Smooth muscle cell (in vitro differentiated cells): ENCODE measurements at regions not wholly inside any gene's neighbourhood (a gene's known extent, or its start where the extent isn't known, plus 50 kb on each side); places are given as distances from the start of the nearest gene placed in this dataset.
A peak's percentile ranks its signal among the peaks of the same experiment; 100 is the strongest.
"Not testable (repeated sequence)": the region's sequence is repeated elsewhere in the genome, so short reads cannot be mapped to it uniquely, and the experiment has no call there.

Experiments used
- DNase-seq: peaks from one replicate; lab custom pipeline; 2025; ENCODE audit not compliant: unreplicated experiment; lab: John Stamatoyannopoulos, UW
- H2AFZ ChIP-seq: fragments of 200-600 bp; sonication (generic); 2 replicates; pipeline ENCODE4 v1.6.0; 2016; ENCODE audit warnings: antibody characterized with exemption, low read depth, mild to moderate bottlenecking
- H3F3A ChIP-seq: fragments of 200-600 bp; sonication (generic); 2 replicates; pipeline ENCODE4 v1.6.0; 2017; ENCODE audit warnings: antibody characterized with exemption, low read depth
- H3K27ac ChIP-seq: fragments of 200-600 bp; sonication (generic); 2 replicates; pipeline ENCODE4 v1.5.1; 2016; ENCODE audit warnings: low read depth, mild to moderate bottlenecking
- H3K27me3 ChIP-seq: fragments of 200-600 bp; sonication (generic); 2 replicates; pipeline ENCODE4 v1.6.1; 2016; ENCODE audit warnings: low read depth, mild to moderate bottlenecking
- H3K36me3 ChIP-seq: fragments of 200-600 bp; sonication (generic); 2 replicates; pipeline ENCODE4 v1.5.1; 2016; ENCODE audit warnings: low read depth
- H3K4me1 ChIP-seq: fragments of 200-600 bp; sonication (generic); 2 replicates; pipeline ENCODE4 v1.5.1; 2016; ENCODE audit warnings: low read depth
- H3K4me2 ChIP-seq: fragments of 200-600 bp; sonication (generic); 2 replicates; pipeline ENCODE4 v1.6.0; 2016; ENCODE audit warnings: mild to moderate bottlenecking
- H3K4me3 ChIP-seq: fragments of 200-600 bp; sonication (generic); 2 replicates; pipeline ENCODE4 v1.5.1; 2016; ENCODE audit warnings: mild to moderate bottlenecking
- H3K79me2 ChIP-seq: fragments of 200-600 bp; sonication (generic); 2 replicates; pipeline ENCODE4 v1.6.0; 2016; ENCODE audit warnings: low read depth, mild to moderate bottlenecking
- H3K9ac ChIP-seq: fragments of 200-600 bp; sonication (generic); 2 replicates; pipeline ENCODE4 v1.6.0; 2016; ENCODE audit warnings: low read depth
- H3K9me3 ChIP-seq: fragments of 200-600 bp; sonication (generic); replicated peaks from 2 replicates; pipeline ENCODE4 v1.5.1; 2016; ENCODE audit warnings: low read depth
- H4K20me1 ChIP-seq: fragments of 200-600 bp; sonication (generic); 2 replicates; pipeline ENCODE4 v1.6.0; 2016; ENCODE audit warnings: low read depth
- WGBS: methylation state at CpG from one replicate; pipeline ENCODE4 v1.1.7; 2016; ENCODE audit warnings: low lambda C conversion rate; 5-methylcytosine and 5-hydroxymethylcytosine counted together
- TF ChIP-seq, protein P1 (sequence below): fragments of 200-600 bp; sonication (generic); IDR thresholded peaks from 2 replicates; pipeline ENCODE4 v1.5.1; 2017; ENCODE audit warnings: borderline replicate concordance, mild to moderate bottlenecking, antibody characterized with exemption; ENCODE audit not compliant: insufficient read depth, poor library complexity, severe bottlenecking

DNA sequence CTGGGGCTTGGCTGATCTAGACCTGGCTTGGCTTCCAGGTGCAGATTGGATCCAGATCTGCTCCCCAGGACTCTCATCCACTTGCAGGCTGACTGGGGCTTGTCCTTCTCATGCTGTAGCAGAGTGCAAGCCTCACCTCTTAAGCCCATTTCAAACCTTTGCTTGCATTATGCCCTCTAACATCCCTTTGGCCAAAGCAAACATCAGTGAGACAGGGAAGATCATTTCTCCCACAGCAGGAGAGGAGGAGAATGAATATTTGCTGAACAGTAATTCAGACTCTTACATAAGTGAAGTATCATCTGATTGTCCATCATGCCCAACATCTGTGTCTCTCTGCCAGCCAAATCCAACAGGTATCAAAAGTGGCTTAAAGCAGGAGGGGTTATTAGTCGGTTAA lies 194.9 kb downstream of the C9orf152 start:
- no peak for DNase-seq
- Histone ChIP-seq H3K4me3 (no peak overlapping the region), H3K4me1 (no peaks in the 10 kb centered on the region), H3F3A (no peaks in the 10 kb centered on the region), H3K27me3 (no peaks in the 10 kb centered on the region), H3K79me2 (no peaks in the 10 kb centered on the region), H3K4me2 (no peak overlapping the region), H4K20me1 (no peaks in the 10 kb centered on the region), H3K27ac (no peak overlapping the region), H3K9ac (no peak overlapping the region), H3K9me3 (no peaks in the 10 kb centered on the region), H2AFZ (no peak overlapping the region), H3K36me3 (no peaks in the 10 kb centered on the region)
- TF ChIP-seq, protein P1, sequence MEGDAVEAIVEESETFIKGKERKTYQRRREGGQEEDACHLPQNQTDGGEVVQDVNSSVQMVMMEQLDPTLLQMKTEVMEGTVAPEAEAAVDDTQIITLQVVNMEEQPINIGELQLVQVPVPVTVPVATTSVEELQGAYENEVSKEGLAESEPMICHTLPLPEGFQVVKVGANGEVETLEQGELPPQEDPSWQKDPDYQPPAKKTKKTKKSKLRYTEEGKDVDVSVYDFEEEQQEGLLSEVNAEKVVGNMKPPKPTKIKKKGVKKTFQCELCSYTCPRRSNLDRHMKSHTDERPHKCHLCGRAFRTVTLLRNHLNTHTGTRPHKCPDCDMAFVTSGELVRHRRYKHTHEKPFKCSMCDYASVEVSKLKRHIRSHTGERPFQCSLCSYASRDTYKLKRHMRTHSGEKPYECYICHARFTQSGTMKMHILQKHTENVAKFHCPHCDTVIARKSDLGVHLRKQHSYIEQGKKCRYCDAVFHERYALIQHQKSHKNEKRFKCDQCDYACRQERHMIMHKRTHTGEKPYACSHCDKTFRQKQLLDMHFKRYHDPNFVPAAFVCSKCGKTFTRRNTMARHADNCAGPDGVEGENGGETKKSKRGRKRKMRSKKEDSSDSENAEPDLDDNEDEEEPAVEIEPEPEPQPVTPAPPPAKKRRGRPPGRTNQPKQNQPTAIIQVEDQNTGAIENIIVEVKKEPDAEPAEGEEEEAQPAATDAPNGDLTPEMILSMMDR = no peak
- WGBS = 96% methylated on average over 1 of the region's 1 CpG

- no peak for DNase-seq
- Histone ChIP-seq H4K20me1 (no peaks in the 10 kb centered on the region), H3K4me1 (no peaks in the 10 kb centered on the region), H2AFZ (no peak overlapping the region), H3K9ac (peak overlapping the region; percentile 25), H3K4me2 (no peak overlapping the region), H3K79me2 (no peaks in the 10 kb centered on the region), H3K9me3 (no peaks in the 10 kb centered on the region), H3K4me3 (no peak overlapping the region), H3F3A (no peaks in the 10 kb centered on the region), H3K27me3 (no peaks in the 10 kb centered on the region), H3K27ac (peak overlapping the region; percentile 74), H3K36me3 (no peaks in the 10 kb centered on the region)
- TF ChIP-seq, protein P1 = no peak
- WGBS = 61% methylated on average over 5 of the region's 5 CpGs
Observed at GRCh38 chr9:110015759-110016158, 192.2 kb downstream of the C9orf152 start.

- Histone ChIP-seq H3K36me3 (no peaks in the 10 kb centered on the region), H3K9ac (peak overlapping the region; percentile 25), H3K79me2 (no peaks in the 10 kb centered on the region), H2AFZ (no peak overlapping the region), H3K4me2 (no peak overlapping the region), H3F3A (no peaks in the 10 kb centered on the region), H4K20me1 (no peaks in the 10 kb centered on the region), H3K4me3 (no peak overlapping the region), H3K27ac (peak overlapping the region; percentile 74), H3K27me3 (no peaks in the 10 kb centered on the region), H3K4me1 (no peaks in the 10 kb centered on the region), H3K9me3 (no peaks in the 10 kb centered on the region)
- 88% methylated on average over 2 of the region's 2 CpGs for WGBS
- DNase-seq = no peak
- TF ChIP-seq, protein P1 = no peak
Observed at GRCh38 chr9:110016340-110016739, 191.6 kb downstream of the C9orf152 start.

DNA sequence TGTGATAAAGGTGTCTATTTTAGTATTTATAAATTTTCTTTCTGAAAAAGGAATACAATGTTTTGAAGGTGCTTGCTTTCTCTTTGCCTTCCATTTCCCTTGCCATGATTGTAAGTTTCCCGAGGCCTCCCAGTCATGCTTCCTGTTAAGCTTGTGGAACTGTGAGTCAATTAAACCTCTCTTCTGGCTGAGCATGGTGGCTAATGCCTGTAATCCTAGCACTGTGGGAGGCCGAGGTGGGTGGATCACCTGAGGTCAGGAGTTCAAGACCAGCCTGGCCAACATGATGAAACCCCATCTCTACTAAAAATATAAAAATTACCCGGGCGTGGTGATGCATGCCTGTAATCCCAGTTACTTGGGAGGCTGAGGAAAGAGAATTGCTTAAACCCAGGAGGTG lies 187.7 kb downstream of the C9orf152 start:
- not testable (repeated sequence) for H2AFZ ChIP-seq, H3K4me2 ChIP-seq, H3K36me3 ChIP-seq, H3K27ac ChIP-seq, H3K4me1 ChIP-seq, H3F3A ChIP-seq, H3K27me3 ChIP-seq, H4K20me1 ChIP-seq, H3K4me3 ChIP-seq, DNase-seq, H3K9ac ChIP-seq, H3K9me3 ChIP-seq, H3K79me2 ChIP-seq
- WGBS = 69% methylated on average over 4 of the region's 4 CpGs
